M059J (cell line): ENCODE measurements at regions not wholly inside any gene's neighbourhood (a gene's known extent, or its start where the extent isn't known, plus 50 kb on each side); places are given as distances from the start of the nearest gene placed in this dataset.

ENCODE experiments used
- DNase-seq: peaks from one replicate; pipeline ENCODE4 v3.0.0-alpha.2; 2012; ENCODE audit warnings: low read depth

DNA sequence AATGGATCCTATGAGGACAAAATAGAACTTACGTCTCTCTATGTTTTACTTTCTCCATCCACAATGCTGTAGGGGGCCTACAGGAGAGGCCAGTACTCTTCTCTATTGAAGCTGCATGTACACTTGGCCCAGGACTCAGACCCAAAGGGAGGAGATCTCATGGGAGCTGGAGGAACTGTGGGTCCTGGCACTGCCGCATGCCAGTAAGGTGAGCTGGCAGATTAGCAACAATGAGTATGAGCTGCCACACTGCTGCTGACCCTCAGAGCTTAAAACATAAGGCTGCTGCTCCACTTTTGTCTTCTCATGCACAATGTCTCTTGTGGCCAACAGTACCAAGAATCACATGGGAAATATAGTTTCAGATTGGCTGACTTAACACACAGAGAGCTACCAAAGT lies 57.8 kb upstream of the TBC1D5 start:
- DNase-seq, result peak; percentile 86

DNA sequence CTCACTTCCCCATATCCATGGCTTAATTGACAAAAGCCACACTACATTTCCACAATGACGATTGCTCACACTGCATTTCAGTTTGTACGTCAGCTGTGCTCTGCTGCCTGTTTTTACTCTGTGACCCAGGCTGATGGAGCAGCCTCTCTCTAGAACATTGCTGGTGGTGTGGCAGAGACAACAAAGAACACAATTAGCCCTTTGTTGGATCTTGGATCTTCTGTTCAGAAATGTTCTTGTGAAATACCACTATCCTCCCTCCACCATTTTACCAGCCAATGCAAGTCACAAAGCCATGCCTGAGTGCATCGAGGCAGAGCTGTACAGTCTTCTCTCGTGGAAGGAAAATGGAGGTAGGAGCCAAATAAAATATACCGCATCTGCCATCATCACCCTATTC lies 56.9 kb upstream of the TBC1D5 start:
- no peak for DNase-seq

DNA sequence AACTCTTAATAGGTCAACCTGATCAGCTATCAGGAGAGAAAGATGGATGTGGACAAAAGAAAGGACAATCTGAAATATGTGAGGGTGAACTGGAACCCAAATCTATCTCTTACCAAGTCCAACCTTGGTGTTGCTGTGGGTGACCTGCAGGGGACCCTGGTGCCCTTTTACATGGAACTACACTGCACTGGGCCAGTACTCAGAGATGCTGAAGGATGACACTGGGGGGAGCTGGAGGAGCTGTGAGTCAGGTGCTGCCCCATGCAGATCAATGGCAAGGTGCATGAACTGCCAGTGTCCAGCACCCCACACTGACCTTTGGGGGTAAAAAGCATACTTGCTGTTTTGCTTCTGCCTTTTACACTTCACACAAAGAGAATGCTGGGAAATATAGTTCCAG lies 55.6 kb upstream of the TBC1D5 start:
- peak; percentile 12 for DNase-seq

DNA sequence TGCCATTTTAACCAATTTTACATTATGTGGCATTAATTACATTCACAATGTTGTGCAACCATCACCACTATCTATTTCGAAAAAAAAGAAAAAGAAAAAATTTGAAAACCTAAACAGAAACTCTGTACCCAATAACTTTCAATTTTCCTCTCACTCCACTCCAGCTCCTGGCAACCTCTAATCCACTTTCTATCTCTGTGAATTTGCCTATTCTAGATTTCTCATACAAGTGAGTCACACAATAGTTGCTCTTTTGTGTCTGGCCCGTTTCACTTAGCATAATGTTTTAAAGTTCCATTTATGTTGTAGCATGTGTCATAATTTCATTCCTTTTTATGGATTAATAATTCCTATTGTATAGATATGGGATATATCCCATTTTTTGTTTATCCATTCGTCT lies 53.3 kb upstream of the TBC1D5 start:
- peak; percentile 44 for DNase-seq

DNA sequence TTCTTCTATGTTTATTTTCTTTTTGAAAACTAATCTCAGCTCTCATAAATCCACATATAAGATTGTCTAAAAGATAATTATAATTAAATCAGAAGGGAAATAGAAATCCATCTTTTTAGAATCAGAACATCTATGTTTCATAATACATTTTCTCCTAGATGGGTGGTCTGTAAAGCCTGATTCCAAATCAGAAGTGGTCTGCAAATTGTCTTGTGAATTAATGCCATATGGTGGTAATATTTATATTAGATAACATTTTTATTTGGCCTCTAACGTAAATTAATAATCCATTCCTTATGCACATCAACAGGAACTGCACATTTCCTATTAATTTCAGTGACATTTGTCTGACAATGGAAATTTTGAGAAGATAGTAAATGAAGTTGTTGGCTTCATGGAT lies 52.8 kb upstream of the TBC1D5 start:
- DNase-seq, result no peak

DNA sequence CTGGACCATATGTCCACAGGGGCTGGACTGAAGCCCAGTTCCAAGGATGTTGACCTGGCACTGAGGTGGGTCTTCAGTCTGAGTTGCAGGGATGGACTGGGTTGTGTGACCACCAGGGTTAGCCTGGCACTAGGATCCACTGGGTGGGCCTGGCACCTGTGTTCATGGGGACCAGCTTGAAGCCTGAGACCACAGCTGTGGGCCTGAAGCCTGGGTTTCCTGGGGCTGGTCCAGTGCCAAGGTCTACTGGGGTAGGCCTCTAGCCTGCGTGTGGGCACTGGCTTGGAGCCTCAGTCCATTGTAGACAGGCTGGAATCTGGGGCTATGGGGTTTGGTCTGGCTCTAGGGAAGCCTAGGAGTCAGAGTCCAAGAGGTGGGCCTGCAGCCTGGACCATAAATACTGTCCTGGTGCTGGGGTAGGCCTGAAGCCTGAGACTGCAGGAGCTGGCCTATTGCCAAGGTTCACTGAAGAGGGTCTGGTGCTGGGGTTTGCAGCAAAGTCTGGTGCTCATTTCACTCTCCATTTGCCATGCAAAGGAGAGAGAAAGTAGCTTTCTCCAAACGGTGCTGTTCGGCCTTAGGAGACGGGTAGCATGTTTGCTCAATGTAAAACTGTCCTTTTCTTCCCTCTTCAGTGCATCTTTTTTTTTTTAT lies 51.2 kb upstream of the TBC1D5 start:
- DNase-seq, result no peak
